HCT116 (cell line): ENCODE measurements at regions not wholly inside any gene's neighbourhood (a gene's known extent, or its start where the extent isn't known, plus 50 kb on each side); places are given as distances from the start of the nearest gene placed in this dataset.
"Not testable (repeated sequence)": the region's sequence is repeated elsewhere in the genome, so short reads cannot be mapped to it uniquely, and the experiment has no call there.

Experiments
- CTCF ChIP-seq, 3 experiments: fragments of 200-600 bp in 1 of 3; sonication (generic) in 1 of 3; IDR thresholded peaks in 2 of 3; conservative IDR thresholded peaks in 1 of 3; 2 replicates each; pipeline ENCODE4 v1.5.1; 2012 to 2017; ENCODE audit warnings: low read depth in 2 of 3, low read length in 2 of 3, antibody characterized with exemption in 1 of 3, borderline replicate concordance in 1 of 3, control low read depth in 1 of 3, mild to moderate bottlenecking in 1 of 3, mixed read lengths in 1 of 3, mixed run types in 1 of 3, moderate library complexity in 1 of 3; ENCODE audit not compliant: insufficient read depth in 1 of 3
- FOSL1 ChIP-seq: IDR thresholded peaks from 2 replicates; pipeline ENCODE4 v1.6.1; 2012; ENCODE audit warnings: low read depth
- POLR2A ChIP-seq: IDR thresholded peaks from 2 replicates; pipeline ENCODE4 v1.7.0; 2011; ENCODE audit warnings: borderline replicate concordance; ENCODE audit not compliant: insufficient read depth, insufficient read length; ENCODE audit errors: extremely low read depth

- not testable (repeated sequence) for TF ChIP-seq FOSL1; CTCF (IDR thresholded peaks at IDR 0.05 in 2 of 3, conservative IDR thresholded peaks at IDR 0.05 in 1 of 3; ENCODE audit: borderline replicate concordance in 1 of 3, insufficient read depth in 1 of 3, low read depth in 2 of 3, low read length in 2 of 3); POLR2A
Observed at GRCh38 chr17:21765651-21766290, 73.4 kb downstream of the KCNJ18 start.
